Adrenal gland (tissue), 5 donors: ENCODE measurements at regions not wholly inside any gene's neighbourhood (a gene's known extent, or its start where the extent isn't known, plus 50 kb on each side); places are given as distances from the start of the nearest gene placed in this dataset.

Experiments used
- CTCF ChIP-seq, 6 experiments: fragments of 450-650 bp in 4 of 6; fragments of 200-600 bp in 2 of 6; sonication (generic) in 1 of 6; IDR thresholded peaks; 1 replicate in 5 of 6; 2 replicates in 1 of 6; pipeline versions ENCODE4 v1.5.1 to v1.8.0; 2016 to 2021; ENCODE audit warnings: antibody characterized with exemption in 6 of 6, mild to moderate bottlenecking in 2 of 6, moderate library complexity in 1 of 6
- POLR2A ChIP-seq, 2 donors: fragments of 450-650 bp; IDR thresholded peaks; one replicate each; pipeline ENCODE4 v1.6.1; 2017; ENCODE audit warnings: antibody characterized with exemption in 2 of 2, mild to moderate bottlenecking in 2 of 2, moderate library complexity in 1 of 2
- donor health status: DM: no; HTN: no; CAD: no.

- TF ChIP-seq POLR2A (IDR thresholded peaks at IDR 0.05) (no peak), CTCF (IDR thresholded peaks at IDR 0.05) (no peak)
Observed at GRCh38 chr1:143735764-143736461, 235.9 kb downstream of the FAM72C start.
